Activated naive CD4-positive, alpha-beta T cell treated with anti-CD3 and anti-CD28 coated beads, Interleukin-2, amount 50 U/mL, for 72 hours (primary cell): ENCODE measurements at regions not wholly inside any gene's neighbourhood (a gene's known extent, or its start where the extent isn't known, plus 50 kb on each side); places are given as distances from the start of the nearest gene placed in this dataset.

Experiments
- ATAC-seq, 2 donors: fragments of 150-1000 bp; cut with Tn5 transposase; 2 replicates each; pipeline ENCODE4 v1.10.0; 2021; ENCODE audit warnings: mild to moderate bottlenecking in 2 of 2, moderate library complexity in 2 of 2
- DNase-seq, 2 donors: peaks; one replicate each; pipeline ENCODE4 v3.0.0; 2021 to 2022; ENCODE audit warnings: low spot score in 2 of 2
- H3K27ac Mint-ChIP-seq, 2 donors: one replicate each; pipeline ENCODE4 v1.8.0; 2022; ENCODE audit warnings: mild to moderate bottlenecking in 2 of 2, mixed read lengths in 2 of 2
- H3K36me3 Mint-ChIP-seq, 2 donors: one replicate each; pipeline ENCODE4 v1.8.0; 2022; ENCODE audit warnings: mixed read lengths in 2 of 2
- H3K9me3 Mint-ChIP-seq, 2 donors: one replicate each; pipeline ENCODE4 v1.8.0; 2022; ENCODE audit warnings: mixed read lengths in 2 of 2

DNA sequence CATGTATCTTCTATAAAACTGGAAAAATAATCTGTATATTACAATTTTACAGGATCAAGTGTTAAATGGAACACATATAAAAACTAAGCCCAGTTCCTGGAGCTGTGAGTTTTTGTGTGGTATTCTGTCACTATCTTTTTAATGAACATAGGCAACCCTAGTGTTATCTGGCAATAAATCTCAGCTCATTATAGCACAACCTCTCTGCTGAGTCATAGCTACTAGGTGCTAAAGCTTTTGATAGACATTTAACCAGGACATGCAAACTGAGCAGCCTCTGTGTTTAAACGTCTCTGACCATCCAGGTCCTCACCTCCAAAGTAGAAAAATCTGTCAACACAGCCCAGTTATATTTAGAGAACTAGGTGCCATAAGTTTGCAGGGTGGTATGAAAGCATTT lies 91.0 kb upstream of the CARD18 start:
- no peak for ATAC-seq
- Mint-ChIP-seq H3K9me3 (no peaks in the 10 kb centered on the region), H3K27ac (no peak overlapping the region), H3K36me3 (no peaks in the 10 kb centered on the region)
- no peak for DNase-seq

DNA sequence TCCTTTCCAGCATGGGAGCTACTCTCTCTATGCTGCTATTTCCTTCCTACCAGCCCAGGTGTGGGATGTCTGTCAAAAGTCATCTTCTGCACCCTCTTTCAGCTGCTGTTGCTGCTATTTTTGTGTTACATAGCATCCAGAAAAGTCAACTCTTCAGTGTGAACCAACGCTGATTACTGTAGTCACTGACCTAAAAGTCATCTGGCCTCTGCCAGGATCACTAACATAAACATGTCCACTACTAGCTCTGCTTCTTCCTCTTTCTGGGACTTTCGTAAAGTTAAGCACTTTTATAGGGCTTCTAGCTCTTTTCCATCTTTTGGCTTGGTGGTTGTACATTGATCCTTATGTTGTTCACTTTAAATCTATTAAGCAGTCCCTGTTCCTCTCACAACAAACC lies 90.2 kb upstream of the CARD18 start:
- DNase-seq (no peak), ATAC-seq (no peak)
- H3K36me3 Mint-ChIP-seq, result no peaks in the 10 kb centered on the region
- H3K9me3 Mint-ChIP-seq, result no peaks in the 10 kb centered on the region
- no peak overlapping the region for H3K27ac Mint-ChIP-seq

DNA sequence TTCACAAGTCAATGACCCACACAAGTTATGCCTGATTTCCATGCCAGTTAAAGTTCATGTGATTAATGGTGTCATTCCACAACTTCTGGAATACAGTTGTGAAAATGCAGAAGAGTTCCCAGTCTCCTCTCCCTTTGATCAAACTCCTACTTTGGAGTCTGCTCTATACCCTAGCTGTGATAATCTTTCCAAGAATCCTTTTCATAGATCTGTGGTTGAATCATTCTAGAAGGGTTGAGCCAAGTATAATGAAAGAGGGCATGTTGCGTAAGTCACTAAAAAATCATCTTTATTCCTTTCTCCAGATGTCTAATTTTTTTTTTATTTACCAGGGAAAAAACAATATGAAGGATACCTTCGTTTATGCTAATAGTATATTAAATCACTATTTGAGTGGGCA lies 89.7 kb upstream of the CARD18 start:
- no peak overlapping the region for H3K27ac Mint-ChIP-seq
- no peak for ATAC-seq
- no peaks in the 10 kb centered on the region for H3K9me3 Mint-ChIP-seq
- DNase-seq, result no peak
- no peaks in the 10 kb centered on the region for H3K36me3 Mint-ChIP-seq

DNA sequence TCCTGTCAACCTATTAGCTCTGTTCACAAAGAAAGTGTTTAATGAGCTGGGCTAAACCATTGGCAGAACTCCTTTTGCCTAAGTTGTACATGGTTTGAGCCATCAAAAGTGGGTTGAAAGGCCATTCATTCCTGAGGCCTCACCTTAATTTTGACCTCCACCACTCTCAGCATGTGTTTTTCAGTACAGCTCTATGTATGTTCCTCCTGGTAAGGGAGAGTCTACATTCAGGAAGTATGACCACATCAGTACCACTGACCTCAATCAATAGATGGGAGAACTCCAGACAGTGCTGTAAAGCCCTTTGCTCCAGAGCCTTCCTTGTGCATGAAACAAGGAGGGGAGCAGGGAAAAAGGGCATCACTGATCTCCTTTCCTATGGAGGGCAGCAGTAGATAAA lies 87.8 kb upstream of the CARD18 start:
- no peak overlapping the region for H3K27ac Mint-ChIP-seq
- ATAC-seq (no peak), DNase-seq (no peak)
- no peaks in the 10 kb centered on the region for H3K9me3 Mint-ChIP-seq
- H3K36me3 Mint-ChIP-seq, result no peaks in the 10 kb centered on the region

DNA sequence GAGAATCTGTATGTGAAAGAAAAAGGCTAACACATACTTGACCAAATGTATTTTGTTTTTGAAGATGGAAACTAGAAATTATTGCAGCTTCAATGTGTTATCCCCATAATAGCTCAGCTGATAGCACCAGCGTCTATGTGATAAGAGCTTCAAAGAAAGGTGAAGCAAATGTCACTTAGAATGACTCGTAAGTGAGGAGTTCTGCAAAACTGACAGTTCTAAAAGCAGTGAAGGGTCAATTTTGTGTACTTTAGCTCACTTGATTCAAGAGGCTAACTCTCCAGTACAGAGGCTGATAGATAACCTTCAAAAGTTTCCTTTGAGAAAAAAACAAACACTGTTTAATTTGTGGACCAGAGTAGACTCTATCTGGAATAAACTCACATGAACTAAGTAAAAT lies 87.2 kb upstream of the CARD18 start:
- H3K9me3 Mint-ChIP-seq, result no peaks in the 10 kb centered on the region
- ATAC-seq, result no peak
- no peak overlapping the region for H3K27ac Mint-ChIP-seq
- no peaks in the 10 kb centered on the region for H3K36me3 Mint-ChIP-seq
- DNase-seq, result no peak

DNA sequence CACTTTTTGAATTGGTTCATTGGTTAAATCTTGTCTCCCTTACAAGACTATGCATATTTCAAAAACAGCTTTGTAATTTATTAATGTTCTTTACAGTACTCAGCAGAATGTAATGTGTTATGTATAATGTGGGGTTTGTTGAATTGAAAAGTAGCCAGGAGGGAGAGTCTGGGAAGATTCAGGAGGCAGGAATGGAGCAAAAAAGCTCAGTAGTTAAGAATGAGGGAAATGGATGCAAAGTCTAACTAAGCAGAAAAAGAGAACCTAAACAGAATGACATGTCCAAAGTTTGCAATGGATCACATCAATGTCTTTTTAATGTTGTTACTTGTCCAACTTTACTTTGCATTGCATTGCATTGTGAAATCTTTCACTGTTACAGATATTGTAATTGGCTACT lies 86.5 kb upstream of the CARD18 start:
- Mint-ChIP-seq H3K27ac (no peak overlapping the region), H3K9me3 (no peaks in the 10 kb centered on the region), H3K36me3 (no peaks in the 10 kb centered on the region)
- no peak for DNase-seq
- no peak for ATAC-seq

DNA sequence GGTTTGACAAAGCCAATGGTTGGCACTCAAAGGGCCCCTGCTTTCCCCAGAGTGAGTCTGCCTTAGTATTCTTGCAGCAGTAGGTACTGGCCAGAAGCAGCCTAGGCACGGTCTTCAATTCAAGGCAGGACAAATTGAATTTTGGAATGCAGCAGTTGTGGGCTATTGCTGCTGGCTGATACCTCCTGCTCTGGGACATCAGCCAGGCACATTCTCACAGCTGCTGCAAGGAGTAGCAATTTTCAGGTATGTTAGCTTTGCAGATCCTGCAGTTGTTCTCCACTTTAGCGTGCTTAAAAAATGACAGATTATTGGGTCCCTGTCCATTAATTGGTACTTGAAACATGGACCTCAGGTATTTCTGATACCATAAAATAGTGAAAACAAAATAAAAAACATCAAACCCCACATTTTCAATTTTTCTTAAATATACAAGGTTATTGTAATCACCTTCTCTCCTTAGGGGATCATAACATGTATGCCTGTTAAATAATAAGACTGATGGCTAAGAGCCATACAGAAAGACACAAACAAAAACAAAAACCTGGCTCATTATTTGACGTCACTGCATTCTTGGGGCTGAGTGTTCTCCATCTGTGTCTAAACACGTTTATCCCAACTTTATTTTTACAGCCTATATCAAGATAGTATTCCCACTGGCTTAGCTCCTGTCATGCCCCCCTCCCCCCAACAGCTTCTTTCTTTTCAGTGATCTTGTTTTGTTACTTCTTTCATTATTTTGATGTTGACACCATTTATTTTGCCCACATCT lies 85.1 kb upstream of the CARD18 start:
- ATAC-seq, result no peak
- no peak overlapping the region for H3K27ac Mint-ChIP-seq
- H3K36me3 Mint-ChIP-seq, result no peaks in the 10 kb centered on the region
- DNase-seq, result no peak
- no peaks in the 10 kb centered on the region for H3K9me3 Mint-ChIP-seq

DNA sequence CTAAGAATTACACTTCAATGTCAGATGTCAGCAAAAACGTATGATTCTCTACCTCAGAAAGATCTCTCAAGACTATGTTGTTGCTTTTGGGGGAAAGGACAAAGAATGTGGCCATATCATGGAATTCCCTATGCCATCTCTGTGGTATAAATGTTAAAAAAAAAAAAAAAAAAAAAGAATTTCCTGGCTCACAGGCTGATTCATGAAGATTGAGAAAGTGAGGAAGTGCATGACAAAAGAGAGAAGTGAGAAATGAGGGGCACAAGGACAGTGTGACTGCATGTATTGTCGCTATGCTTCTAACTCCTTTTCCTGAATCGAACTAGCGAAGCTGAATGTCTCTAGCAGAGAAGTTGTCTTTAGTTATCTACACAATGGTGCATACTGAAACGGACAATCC lies 80.6 kb upstream of the CARD18 start:
- Mint-ChIP-seq H3K27ac (no peak overlapping the region), H3K36me3 (no peaks in the 10 kb centered on the region), H3K9me3 (no peaks in the 10 kb centered on the region)
- ATAC-seq (no peak), DNase-seq (no peak)

DNA sequence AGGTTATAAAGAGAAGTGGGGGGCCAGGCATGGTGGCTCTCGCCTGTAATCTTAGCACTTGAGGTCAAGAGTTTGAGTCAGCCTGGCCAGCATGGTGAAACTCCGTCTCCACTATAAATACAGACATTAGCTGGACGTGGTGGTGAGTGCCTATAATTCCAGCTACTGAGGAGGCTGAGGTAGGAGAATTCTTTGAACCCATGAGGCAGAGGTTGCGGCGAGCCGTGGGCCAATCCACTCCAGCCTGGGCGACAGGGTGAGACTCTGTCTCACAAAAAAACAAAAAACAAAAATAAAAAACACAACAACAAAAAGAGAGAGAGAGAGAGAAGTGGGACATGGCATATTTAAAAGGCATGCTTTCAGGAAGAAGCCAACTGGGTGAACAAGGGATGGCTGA lies 80.1 kb upstream of the CARD18 start:
- H3K9me3 Mint-ChIP-seq, result no peaks in the 10 kb centered on the region
- DNase-seq (no peak), ATAC-seq (no peak)
- H3K27ac Mint-ChIP-seq, result peak overlapping the region in 1 of 2 donors; percentile 24
- H3K36me3 Mint-ChIP-seq, result no peaks in the 10 kb centered on the region

DNA sequence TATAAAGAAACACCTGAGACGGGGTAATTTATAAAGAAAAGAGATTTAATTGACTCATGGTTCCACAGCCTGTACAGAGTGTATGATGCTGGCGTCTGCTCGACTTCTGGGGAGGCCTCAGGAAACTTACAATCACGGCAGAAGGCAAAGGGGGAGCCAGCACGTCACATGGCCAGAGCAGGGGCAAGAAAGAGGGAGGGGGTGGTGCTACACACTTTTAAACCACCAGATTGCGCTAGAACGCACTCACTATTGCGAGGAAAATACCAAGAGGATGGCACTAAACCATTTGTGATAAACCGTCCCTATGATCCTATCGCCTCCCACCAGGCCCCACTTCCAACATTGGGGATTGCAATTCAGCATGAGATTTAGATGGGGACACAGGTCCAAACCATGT lies 79.7 kb upstream of the CARD18 start:
- DNase-seq, result no peak
- Mint-ChIP-seq H3K27ac (no peak overlapping the region), H3K36me3 (no peaks in the 10 kb centered on the region), H3K9me3 (no peaks in the 10 kb centered on the region)
- no peak for ATAC-seq

DNA sequence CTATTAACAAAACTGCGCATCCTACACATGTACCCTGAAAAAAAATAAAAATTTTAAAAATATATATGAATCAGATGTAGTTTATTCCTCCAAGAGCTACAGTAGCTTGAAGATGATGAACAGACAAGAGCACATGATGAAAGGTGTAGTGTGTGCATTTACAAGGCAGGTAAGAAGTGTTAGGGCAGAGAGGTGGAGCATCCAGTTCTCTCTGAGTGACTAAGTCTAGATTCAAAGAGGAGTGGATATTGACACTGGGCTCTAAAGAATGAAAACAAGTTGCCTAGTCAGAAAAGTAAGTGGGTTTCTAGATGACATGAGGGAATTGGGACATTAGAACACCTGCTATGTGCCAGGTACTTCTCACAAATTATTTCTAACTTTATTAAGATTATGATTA lies 76.0 kb upstream of the CARD18 start:
- DNase-seq, result no peak
- Mint-ChIP-seq H3K9me3 (no peaks in the 10 kb centered on the region), H3K36me3 (no peaks in the 10 kb centered on the region), H3K27ac (no peak overlapping the region)
- ATAC-seq, result no peak

DNA sequence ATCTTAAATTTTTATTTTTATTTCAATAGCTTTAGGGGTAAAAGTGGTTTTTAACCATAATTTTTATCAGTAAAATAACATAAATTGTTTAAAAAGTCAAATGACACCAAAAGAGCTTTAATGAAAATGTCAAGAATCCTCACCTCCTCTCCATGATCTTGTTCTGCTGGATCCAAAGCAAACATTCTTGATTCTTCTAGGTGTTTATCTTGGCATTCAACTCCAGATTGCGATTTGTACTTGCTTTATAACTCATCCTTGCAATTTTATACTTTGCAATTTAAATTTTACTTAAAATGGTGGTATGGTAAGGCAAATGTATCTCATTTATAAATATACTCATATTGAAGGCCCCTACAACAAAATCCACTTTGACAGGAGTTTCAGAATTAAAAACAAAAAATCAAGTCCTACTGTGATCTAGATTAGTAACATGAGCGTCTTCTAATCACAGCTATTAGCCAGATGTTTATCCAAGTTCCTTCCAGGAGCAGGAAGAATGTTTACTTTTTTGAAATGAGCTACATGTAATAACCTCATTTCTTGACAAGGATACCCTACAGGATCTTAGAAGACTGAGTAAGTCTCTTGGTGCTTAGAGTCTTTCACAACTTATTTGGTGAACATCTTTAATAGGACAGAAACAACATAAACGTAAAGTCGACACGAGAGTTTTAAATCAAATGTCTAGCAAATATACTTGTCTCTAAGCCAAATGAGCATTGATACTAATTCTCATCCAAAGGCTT lies 72.4 kb upstream of the CARD18 start:
- no peak for DNase-seq
- Mint-ChIP-seq H3K36me3 (no peaks in the 10 kb centered on the region), H3K27ac (no peak overlapping the region), H3K9me3 (no peaks in the 10 kb centered on the region)
- ATAC-seq, result no peak

DNA sequence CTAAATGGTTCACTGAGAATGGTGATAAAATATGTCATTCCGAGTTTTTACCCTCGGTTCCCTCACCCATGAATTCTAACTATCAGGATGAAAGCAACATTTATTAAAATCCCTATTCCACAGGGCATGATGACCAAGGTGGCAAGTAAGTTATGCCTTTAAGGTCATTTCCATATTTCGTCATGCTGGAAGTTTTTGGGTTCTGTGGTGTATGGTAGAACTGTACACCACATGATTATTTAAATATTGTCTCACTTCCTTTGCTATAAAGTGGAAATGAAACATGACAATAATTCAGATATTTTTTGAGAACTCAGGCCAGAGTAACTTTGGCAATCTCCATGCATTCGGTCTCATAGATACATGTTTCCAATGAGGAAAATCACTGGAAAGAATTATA lies 68.5 kb upstream of the CARD18 start:
- no peak for ATAC-seq
- Mint-ChIP-seq H3K9me3 (no peaks in the 10 kb centered on the region), H3K27ac (no peak overlapping the region), H3K36me3 (no peaks in the 10 kb centered on the region)
- DNase-seq, result no peak

DNA sequence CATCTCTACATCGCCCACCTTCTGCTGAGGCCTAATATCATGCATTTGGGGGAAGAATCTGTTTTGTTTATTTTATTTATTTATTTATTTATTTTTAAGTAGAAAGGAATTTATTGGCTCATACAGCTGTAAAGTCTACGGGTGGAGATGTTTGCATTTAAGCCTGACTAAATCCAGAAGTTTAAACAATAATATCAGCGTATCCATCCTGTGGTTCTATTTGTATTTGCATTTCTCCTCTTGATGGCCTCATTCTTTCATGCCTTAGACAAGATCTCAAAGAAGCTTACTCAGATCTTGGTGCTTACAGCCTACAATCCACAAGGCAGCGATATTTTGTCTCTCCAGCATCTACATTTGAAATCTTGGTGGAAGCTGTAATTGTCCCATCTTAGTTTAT lies 67.1 kb upstream of the CARD18 start:
- H3K9me3 Mint-ChIP-seq, result no peaks in the 10 kb centered on the region
- DNase-seq, result no peak
- ATAC-seq, result no peak
- H3K27ac Mint-ChIP-seq, result no peak overlapping the region
- no peaks in the 10 kb centered on the region for H3K36me3 Mint-ChIP-seq

DNA sequence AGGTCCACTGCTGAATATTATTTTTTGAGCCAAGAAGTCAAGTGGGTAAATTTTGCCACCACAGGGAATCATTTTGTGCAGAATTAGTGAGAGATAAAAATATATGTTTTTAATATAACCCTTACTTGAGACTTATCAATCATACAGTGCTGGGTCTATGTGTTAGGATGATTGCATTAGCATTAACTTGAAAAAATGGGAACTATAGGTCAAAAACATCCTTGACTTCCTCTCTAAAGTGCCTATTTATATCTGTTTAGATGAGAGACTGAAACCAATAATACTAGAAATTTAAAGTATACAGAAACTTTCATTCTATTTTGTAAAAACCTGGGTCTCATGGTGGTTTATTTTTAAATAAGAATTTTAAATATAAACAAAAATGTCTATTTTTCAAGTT lies 65.1 kb upstream of the CARD18 start:
- no peak overlapping the region for H3K27ac Mint-ChIP-seq
- no peaks in the 10 kb centered on the region for H3K9me3 Mint-ChIP-seq
- H3K36me3 Mint-ChIP-seq, result no peaks in the 10 kb centered on the region
- ATAC-seq, result no peak
- no peak for DNase-seq

DNA sequence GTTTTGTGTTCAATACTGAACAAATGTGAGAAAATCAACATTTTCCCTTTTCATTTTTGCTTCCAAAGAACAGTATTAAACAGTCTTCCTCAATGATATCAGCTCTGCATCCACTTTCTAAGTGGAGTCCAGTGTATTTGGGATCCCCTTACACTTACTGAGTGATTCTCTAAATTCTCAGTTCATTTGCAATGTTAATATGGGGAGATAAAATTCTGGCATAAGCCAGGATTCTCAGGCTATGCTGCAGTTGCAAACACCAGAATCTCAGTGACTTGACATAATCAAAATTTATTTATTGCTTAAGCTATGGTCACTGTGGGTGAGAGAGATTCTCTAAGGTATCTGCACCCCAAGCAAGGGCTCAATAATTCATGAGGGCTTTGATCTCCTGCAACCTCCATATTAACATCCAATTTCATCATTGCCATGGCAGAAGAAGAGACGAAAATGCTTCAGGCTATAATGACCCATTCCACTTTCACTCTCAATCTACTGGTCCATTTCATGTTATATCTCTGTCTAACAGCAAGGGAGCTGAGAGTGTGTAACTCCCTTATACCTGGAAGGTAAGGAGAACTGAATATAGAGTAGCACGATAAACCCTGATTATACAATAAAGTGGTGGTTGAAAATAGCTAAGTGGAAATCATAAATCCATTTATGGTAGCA lies 64.1 kb upstream of the CARD18 start:
- ATAC-seq (no peak), DNase-seq (no peak)
- no peak overlapping the region for H3K27ac Mint-ChIP-seq
- H3K9me3 Mint-ChIP-seq, result no peaks in the 10 kb centered on the region
- no peaks in the 10 kb centered on the region for H3K36me3 Mint-ChIP-seq

DNA sequence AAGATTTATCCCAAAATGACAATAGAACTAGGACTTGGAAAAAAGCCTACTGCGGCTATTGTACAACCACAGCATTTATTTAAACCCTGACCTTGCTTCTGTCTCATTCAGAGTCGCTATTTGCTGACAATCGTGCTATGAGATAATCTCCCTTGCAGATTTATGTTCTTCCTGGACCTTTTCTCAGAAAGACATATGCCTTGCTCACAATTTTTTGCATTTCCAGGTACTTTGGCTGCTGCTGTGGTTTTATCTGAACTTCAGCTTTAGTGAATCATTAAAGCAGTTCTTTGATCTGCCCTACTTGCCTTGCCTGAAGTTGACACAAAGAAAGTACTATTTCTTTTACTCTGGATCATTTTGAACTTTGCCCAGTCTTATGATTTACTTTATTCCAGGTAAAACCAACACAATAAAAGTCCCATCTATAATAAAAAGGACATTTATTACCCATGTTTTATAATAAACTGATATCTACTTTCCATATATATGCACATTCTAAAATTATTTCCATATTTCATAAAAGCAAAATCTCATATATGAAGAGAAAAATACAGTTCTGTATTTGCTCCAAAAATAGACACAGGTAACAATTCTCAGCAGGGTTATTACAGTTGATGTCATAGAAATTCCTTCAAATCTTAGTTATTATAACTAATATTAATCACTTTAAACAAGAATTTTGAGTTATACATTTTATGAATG lies 63.4 kb upstream of the CARD18 start:
- no peak overlapping the region for H3K27ac Mint-ChIP-seq
- ATAC-seq, result peak; percentile 26 to 92
- peak in 1 of 2 donors; percentile 3 for DNase-seq
- H3K9me3 Mint-ChIP-seq, result no peaks in the 10 kb centered on the region
- no peaks in the 10 kb centered on the region for H3K36me3 Mint-ChIP-seq
